Omental fat pad (tissue), 3 donors: ENCODE measurements at regions not wholly inside any gene's neighbourhood (a gene's known extent, or its start where the extent isn't known, plus 50 kb on each side); places are given as distances from the start of the nearest gene placed in this dataset.

Experiments used
- ATAC-seq: fragments of 150-250 bp; one replicate; pipeline ENCODE4 v1.9.1; 2016; ENCODE audit warnings: mild to moderate bottlenecking, moderate library complexity; ENCODE audit not compliant: low FRiP score
- DNase-seq: peaks from one replicate; pipeline ENCODE4 v3.0.0-alpha.2; 2019; ENCODE audit warnings: low spot score
- TF ChIP-seq, protein P1 (sequence below), 3 donors: fragments of 450-650 bp; IDR thresholded peaks; one replicate each; pipeline ENCODE4 v1.5.1; 2016 to 2017; ENCODE audit warnings: antibody characterized with exemption in 3 of 3, mild to moderate bottlenecking in 3 of 3, moderate library complexity in 2 of 3

DNA sequence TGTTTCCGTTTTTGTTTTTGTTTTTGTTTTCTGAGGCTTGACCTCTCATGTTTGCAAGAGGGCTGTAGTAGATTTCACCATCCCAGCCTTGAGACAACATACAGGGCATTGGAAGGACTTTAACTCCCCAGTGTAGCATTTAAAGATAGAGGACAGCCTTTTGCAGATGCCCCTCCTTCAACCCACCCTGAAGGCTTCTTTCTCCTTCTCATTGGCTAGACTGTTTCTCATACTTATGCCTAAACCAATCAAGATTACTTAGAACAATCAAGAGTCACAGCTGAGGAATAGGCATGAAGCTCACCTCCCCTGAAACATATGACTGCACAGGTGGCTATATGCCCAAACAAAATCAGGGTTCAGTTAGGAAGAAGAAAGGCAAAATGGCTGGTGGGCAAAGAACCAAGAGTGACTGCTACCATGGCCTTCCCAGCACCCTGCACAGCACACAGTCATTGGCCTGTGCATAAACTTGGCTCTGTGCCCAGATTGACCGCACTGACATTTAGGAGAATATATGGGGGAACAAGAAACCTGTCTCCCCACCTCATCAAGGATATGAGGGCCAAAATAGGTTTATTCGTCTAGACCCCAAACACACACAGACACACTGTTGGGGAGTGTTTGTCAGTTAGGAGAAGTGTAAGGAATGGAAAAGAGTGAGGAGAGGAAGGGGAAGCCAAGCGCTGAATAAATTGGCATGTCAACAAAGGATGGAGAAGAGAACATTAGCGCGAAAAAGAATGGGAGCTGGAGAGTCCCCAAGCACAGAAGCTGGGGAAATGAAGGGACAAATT is 137.3 kb upstream of the RANBP3L start:
- DNase-seq (no peak), ATAC-seq (no peak)
- TF ChIP-seq, protein P1, sequence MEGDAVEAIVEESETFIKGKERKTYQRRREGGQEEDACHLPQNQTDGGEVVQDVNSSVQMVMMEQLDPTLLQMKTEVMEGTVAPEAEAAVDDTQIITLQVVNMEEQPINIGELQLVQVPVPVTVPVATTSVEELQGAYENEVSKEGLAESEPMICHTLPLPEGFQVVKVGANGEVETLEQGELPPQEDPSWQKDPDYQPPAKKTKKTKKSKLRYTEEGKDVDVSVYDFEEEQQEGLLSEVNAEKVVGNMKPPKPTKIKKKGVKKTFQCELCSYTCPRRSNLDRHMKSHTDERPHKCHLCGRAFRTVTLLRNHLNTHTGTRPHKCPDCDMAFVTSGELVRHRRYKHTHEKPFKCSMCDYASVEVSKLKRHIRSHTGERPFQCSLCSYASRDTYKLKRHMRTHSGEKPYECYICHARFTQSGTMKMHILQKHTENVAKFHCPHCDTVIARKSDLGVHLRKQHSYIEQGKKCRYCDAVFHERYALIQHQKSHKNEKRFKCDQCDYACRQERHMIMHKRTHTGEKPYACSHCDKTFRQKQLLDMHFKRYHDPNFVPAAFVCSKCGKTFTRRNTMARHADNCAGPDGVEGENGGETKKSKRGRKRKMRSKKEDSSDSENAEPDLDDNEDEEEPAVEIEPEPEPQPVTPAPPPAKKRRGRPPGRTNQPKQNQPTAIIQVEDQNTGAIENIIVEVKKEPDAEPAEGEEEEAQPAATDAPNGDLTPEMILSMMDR (IDR thresholded peaks at IDR 0.05) = no peak

DNA sequence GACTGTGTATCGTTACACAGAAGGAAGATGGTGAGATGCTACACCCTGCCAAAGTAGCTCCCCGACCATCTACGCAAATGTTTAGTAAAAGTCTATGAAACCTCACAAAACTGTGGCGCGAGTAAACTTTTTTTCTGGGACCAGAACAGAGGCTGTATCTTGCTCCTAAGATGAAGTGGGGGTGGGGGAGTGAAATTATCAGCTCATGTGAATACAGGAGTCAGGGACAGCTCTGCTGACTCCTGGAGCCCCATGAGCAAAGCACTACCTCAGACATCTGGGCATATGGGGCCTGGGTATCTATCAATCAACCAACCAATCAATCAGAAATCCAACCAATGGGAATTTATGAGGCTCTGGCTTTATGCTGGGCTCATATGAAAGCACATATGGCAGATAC is 138.6 kb upstream of the RANBP3L start:
- ATAC-seq (no peak), DNase-seq (no peak)
- TF ChIP-seq, protein P1 (IDR thresholded peaks at IDR 0.05) = no peak

DNA sequence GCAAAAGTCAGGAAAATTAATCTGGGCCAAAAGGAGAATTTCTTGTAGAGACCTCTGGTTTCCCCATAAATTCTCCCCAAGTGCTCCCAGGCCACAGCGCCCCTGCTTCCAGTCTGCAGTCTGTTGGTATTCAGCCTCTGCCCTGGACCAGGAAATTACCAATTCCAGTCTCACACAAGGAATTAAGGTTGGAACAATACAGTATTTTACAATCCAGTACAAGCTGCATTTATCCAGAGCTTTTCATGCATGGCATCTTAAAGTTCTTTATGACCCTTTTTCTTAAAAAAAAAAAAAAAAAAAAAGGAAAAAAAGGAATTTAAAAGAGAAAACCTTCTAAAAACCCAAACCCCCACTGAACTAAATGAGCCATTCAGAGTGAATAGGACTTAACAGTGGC is 139.6 kb upstream of the RANBP3L start:
- DNase-seq (no peak), ATAC-seq (no peak)
- TF ChIP-seq, protein P1 (IDR thresholded peaks at IDR 0.05) = no peak

DNA sequence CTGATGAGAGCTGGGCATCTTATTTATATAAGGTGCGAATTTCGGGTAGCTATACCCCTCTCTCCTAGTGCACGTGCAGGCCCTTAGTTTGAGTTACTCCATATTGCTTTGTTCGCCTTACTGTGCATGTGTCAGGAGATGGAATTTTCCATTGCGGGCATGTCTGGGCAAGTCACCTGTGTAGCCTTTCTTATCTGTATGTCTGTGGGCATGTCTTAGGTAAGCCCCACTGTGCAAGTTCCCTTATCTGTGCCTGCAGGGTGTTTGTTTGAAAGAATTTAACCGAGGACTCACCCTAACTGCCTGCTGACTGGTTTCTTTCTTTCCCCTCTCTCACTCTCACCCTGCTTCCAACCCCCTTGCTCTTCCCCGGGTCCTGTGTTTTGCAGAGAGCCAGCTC is 140.7 kb upstream of the RANBP3L start:
- TF ChIP-seq, protein P1 (IDR thresholded peaks at IDR 0.05) = no peak
- ATAC-seq = no peak

DNA sequence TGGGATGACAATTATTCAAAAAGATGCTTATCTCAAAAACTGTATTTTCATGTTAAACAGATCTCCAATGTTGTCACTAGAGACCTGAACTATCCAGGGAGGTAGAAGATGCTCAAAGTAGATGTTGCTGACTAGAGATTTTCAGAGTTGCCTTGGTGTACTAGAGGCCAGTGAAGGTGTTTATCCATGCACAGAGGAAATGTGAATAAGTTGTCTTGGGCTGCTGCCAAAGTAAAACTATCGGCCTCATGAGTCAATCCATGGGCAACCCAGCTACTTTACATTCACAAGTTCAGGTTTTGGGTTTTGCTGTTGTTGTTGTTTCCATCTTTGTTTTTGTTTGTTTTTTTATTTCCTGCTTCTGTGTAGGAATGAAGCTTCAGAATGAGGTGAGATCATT is 141.1 kb upstream of the RANBP3L start:
- no peak for DNase-seq
- ATAC-seq = no peak
- TF ChIP-seq, protein P1 (IDR thresholded peaks at IDR 0.05) = no peak

More for the DNA sequence above, 140.7 kb upstream of the RANBP3L start:
- DNase-seq = no peak

DNA sequence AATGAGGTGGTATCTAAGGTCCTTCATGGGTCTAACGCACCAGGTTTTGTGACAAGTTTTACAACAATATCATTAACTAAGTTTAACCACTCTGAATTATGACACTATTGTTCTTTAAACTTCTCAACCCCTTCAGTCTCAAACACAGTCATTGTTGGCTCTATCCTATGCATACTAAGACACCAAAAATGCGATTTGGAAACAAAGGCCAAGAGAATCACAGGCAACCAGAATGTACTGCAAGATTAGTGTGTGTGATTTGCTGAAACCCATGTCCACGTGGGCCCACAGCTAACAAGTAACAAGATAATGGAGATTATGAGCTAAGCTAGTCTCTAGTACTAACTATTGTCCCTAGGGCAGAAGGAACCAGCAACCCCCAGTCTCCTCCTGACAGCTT is 142.2 kb upstream of the RANBP3L start:
- DNase-seq (no peak), ATAC-seq (no peak)
- TF ChIP-seq, protein P1 (IDR thresholded peaks at IDR 0.05) = no peak
